ENCODE measurements at regions not wholly inside any gene's neighbourhood (a gene's known extent, or its start where the extent isn't known, plus 50 kb on each side); places are given as distances from the start of the nearest gene placed in this dataset.
"Not testable (repeated sequence)": the region's sequence is repeated elsewhere in the genome, so short reads cannot be mapped to it uniquely, and the experiment has no call there.

- TF ChIP-seq, protein P1, sequence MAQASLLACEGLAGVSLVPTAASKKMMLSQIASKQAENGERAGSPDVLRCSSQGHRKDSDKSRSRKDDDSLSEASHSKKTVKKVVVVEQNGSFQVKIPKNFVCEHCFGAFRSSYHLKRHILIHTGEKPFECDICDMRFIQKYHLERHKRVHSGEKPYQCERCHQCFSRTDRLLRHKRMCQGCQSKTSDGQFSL (CRISPR knock-in tag; IDR thresholded peaks at IDR 0.05): no peak
- TF ChIP-seq, protein P1 (tag; IDR thresholded peaks at IDR 0.05): no peak
- no peak for TF ChIP-seq PTBP1 (IDR thresholded peaks at IDR 0.05; ENCODE audit: low read depth, low read length)
- no peak for TF ChIP-seq CCAR2 (IDR thresholded peaks at IDR 0.05; ENCODE audit: low read depth, low read length)
Measured at GRCh38 chrX:55924574-55924973, 207.0 kb downstream of the RRAGB start (continued).

GRCh38 chrX:55928529-55928928 lies 211.0 kb downstream of the RRAGB start:
- DNase-seq (ENCODE audit: extremely low read depth in 1 of 4, low spot score in 3 of 4); BruUV-seq (replicated peaks); in situ Hi-C loops (cut with MboI); H3K79me2 ChIP-seq (ENCODE audit: control insufficient read depth, insufficient read depth, low read length); H3K36me3 ChIP-seq (ENCODE audit: control insufficient read depth, insufficient read depth, low read length); H3K27me3 ChIP-seq (ENCODE audit: control insufficient read depth in 2 of 2, insufficient read depth in 2 of 2, low read length in 2 of 2); POLR2A ChIA-PET; H3K9me3 ChIP-seq (replicated peaks; ENCODE audit: control insufficient read depth, insufficient read depth, low read depth, low read length); H3K9ac ChIP-seq (ENCODE audit: insufficient read depth in 1 of 2, low read depth in 2 of 2, low read length in 2 of 2); H4K20me1 ChIP-seq (replicated peaks; ENCODE audit: control insufficient read depth, insufficient read depth, low read length); H3K9me1 ChIP-seq (ENCODE audit: control insufficient read depth, insufficient read depth, low read length); intact Hi-C loops (cut with micrococcal nuclease); H3K27ac ChIP-seq (ENCODE audit: extremely low read depth, low read depth, low read length); CTCF ChIA-PET (ENCODE audit: low intra/inter-chr PET ratio); FAIRE-seq; H3K4me1 ChIP-seq (replicated peaks in 1 of 2; ENCODE audit: control insufficient read depth in 2 of 2, insufficient read depth in 2 of 2, low read length in 2 of 2); H2AFZ ChIP-seq (ENCODE audit: low read depth, low read length); H3K4me3 ChIP-seq; ATAC-seq; H3K4me2 ChIP-seq (ENCODE audit: insufficient read depth, low read length): not testable (repeated sequence)
- peak; percentile 32 for TF ChIP-seq ZNF146 (CRISPR knock-in tag; IDR thresholded peaks at IDR 0.05; ENCODE audit: unreplicated experiment)

Data from K562 (cell line).